ENCODE measurements at regions not wholly inside any gene's neighbourhood (a gene's known extent, or its start where the extent isn't known, plus 50 kb on each side); places are given as distances from the start of the nearest gene placed in this dataset.

DNA sequence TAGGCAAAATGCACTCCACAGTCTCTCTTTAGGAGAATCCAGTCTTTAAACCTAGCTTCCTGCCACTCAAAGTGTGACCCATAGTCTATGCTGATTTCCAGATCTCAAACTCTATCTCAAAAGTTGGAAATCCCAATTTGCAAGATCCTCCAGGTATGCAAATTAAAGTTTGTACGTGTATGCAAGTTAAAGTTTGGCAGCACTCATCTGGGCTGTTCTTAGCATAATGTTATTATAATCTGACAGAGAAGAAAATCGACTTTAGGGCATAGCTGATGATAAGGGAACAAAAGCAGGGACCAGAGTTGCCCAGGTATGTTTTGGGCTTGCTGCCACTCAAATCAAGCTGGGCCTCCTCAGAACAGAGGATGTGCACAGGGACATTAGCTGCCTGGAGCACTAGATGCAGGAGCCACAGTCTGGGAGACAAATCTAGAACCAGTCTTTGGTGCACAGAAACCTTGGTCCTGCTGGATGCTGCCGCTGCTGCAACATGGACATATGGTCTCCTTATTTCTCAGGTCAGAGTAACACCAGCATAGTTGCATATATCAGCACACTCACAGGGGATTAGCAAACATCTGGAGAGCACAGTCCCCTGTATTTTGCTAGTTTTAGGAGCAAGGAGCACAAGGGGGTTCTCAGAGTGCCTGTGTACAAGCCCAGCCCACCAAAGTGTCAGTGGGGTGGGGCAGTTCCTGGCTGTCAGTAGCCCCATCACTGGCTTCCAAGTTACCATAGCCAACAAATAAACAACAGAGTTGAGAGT, 242.6 kb downstream of the TTC32 start:
- Histone ChIP-seq H3K36me3 (ENCODE audit: low read depth, low read length) (no peaks in the 10 kb centered on the region), H3K4me3 (ENCODE audit: low read length) (no peak overlapping the region), H3K4me1 (ENCODE audit: insufficient read depth, low read length) (no peaks in the 10 kb centered on the region), H3K9me2 (replicated peaks; ENCODE audit: low read length) (no peaks in the 10 kb centered on the region; the same call in 1 of the 2 replicates), H3K4me2 (ENCODE audit: low read length) (no peak overlapping the region), H2AFZ (ENCODE audit: low read length) (no peak overlapping the region), H3K79me2 (ENCODE audit: low read length) (no peaks in the 10 kb centered on the region), H3K9ac (ENCODE audit: low read length) (no peak overlapping the region), H4K20me1 (ENCODE audit: low read length) (no peaks in the 10 kb centered on the region), H3K27ac (ENCODE audit: low read length) (no peak overlapping the region), H3F3A (ENCODE audit: low read length, unreplicated experiment) (no peaks in the 10 kb centered on the region), H3K9me3 (ENCODE audit: low read length) (no peaks in the 10 kb centered on the region), H3K27me3 (ENCODE audit: low read length) (no peaks in the 10 kb centered on the region)
- intact Hi-C loops (cut with micrococcal nuclease), result no loop called here
- no peak for DNase-seq
- TF ChIP-seq, protein P1, sequence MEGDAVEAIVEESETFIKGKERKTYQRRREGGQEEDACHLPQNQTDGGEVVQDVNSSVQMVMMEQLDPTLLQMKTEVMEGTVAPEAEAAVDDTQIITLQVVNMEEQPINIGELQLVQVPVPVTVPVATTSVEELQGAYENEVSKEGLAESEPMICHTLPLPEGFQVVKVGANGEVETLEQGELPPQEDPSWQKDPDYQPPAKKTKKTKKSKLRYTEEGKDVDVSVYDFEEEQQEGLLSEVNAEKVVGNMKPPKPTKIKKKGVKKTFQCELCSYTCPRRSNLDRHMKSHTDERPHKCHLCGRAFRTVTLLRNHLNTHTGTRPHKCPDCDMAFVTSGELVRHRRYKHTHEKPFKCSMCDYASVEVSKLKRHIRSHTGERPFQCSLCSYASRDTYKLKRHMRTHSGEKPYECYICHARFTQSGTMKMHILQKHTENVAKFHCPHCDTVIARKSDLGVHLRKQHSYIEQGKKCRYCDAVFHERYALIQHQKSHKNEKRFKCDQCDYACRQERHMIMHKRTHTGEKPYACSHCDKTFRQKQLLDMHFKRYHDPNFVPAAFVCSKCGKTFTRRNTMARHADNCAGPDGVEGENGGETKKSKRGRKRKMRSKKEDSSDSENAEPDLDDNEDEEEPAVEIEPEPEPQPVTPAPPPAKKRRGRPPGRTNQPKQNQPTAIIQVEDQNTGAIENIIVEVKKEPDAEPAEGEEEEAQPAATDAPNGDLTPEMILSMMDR (conservative IDR thresholded peaks at IDR 0.05; ENCODE audit: low read depth, low read length), result no peak
- TF ChIP-seq EZH2phosphoT487 (IDR thresholded peaks at IDR 0.05; ENCODE audit: borderline replicate concordance, low read length) (no peak), EZH2 (IDR thresholded peaks at IDR 0.05; ENCODE audit: low read length, unreplicated experiment) (no peak)
- ATAC-seq, result no peak
- BruUV-seq (replicated peaks), result no TSS peak
- POLR2A ChIA-PET (ENCODE audit: unreplicated experiment), result no interaction called here
- CTCF ChIA-PET, result no interaction called here

GRCh38 chr2:19656011-19656410, 245.8 kb downstream of the TTC32 start:
- H4K20me1 ChIP-seq (ENCODE audit: low read length), result no peaks in the 10 kb centered on the region
- H3K4me1 ChIP-seq (ENCODE audit: insufficient read depth, low read length), result no peaks in the 10 kb centered on the region
- no peak overlapping the region for H3K4me2 ChIP-seq (ENCODE audit: low read length)
- no peaks in the 10 kb centered on the region for H3K36me3 ChIP-seq (ENCODE audit: low read depth, low read length)
- H2AFZ ChIP-seq (ENCODE audit: low read length), result no peak overlapping the region
- H3F3A ChIP-seq (ENCODE audit: low read length, unreplicated experiment), result no peaks in the 10 kb centered on the region
- H3K9ac ChIP-seq (ENCODE audit: low read length), result no peak overlapping the region
- ATAC-seq (no peak), DNase-seq (no peak)
- H3K9me3 ChIP-seq (ENCODE audit: low read length), result no peaks in the 10 kb centered on the region
- intact Hi-C loops (cut with micrococcal nuclease), result no loop called here
- POLR2A ChIA-PET (ENCODE audit: unreplicated experiment), result no interaction called here
- no peaks in the 10 kb centered on the region for H3K27me3 ChIP-seq (ENCODE audit: low read length)
- H3K79me2 ChIP-seq (ENCODE audit: low read length), result no peaks in the 10 kb centered on the region
- BruUV-seq (replicated peaks), result no TSS peak
- no peak overlapping the region for H3K4me3 ChIP-seq (ENCODE audit: low read length)
- CTCF ChIA-PET, result no interaction called here
- H3K27ac ChIP-seq (ENCODE audit: low read length), result no peak overlapping the region
- H3K9me2 ChIP-seq (replicated peaks; ENCODE audit: low read length), result no peaks in the 10 kb centered on the region; the same call in 1 of the 2 replicates
- no peak for TF ChIP-seq EZH2phosphoT487 (IDR thresholded peaks at IDR 0.05; ENCODE audit: borderline replicate concordance, low read length)
- TF ChIP-seq, protein P1 (conservative IDR thresholded peaks at IDR 0.05; ENCODE audit: low read depth, low read length), result no peak
- TF ChIP-seq EZH2 (IDR thresholded peaks at IDR 0.05; ENCODE audit: low read length, unreplicated experiment), result no peak

GRCh38 chr2:19654310-19655090, 247.3 kb downstream of the TTC32 start:
- Histone ChIP-seq H3F3A (ENCODE audit: low read length, unreplicated experiment) (no peaks in the 10 kb centered on the region), H3K36me3 (ENCODE audit: low read depth, low read length) (no peaks in the 10 kb centered on the region), H3K4me1 (ENCODE audit: insufficient read depth, low read length) (peaks cover 11% of the 10 kb centered on the region), H3K4me3 (ENCODE audit: low read length) (no peak overlapping the region), H3K27ac (ENCODE audit: low read length) (no peak overlapping the region), H3K9me3 (ENCODE audit: low read length) (no peaks in the 10 kb centered on the region), H3K9ac (ENCODE audit: low read length) (no peak overlapping the region), H3K79me2 (ENCODE audit: low read length) (no peaks in the 10 kb centered on the region), H3K9me2 (replicated peaks; ENCODE audit: low read length) (no peaks in the 10 kb centered on the region; the same call in 1 of the 2 replicates), H2AFZ (ENCODE audit: low read length) (no peak overlapping the region), H3K27me3 (ENCODE audit: low read length) (no peaks in the 10 kb centered on the region), H3K4me2 (ENCODE audit: low read length) (no peak overlapping the region), H4K20me1 (ENCODE audit: low read length) (no peaks in the 10 kb centered on the region)
- intact Hi-C loops (cut with micrococcal nuclease), result no loop called here
- ChIA-PET CTCF (no interaction called here), POLR2A (ENCODE audit: unreplicated experiment) (no interaction called here)
- TF ChIP-seq EZH2phosphoT487 (IDR thresholded peaks at IDR 0.05; ENCODE audit: borderline replicate concordance, low read length) (no peak), EZH2 (IDR thresholded peaks at IDR 0.05; ENCODE audit: low read length, unreplicated experiment) (no peak)
- TF ChIP-seq, protein P1 (conservative IDR thresholded peaks at IDR 0.05; ENCODE audit: low read depth, low read length), result no peak
- no peak for ATAC-seq
- DNase-seq, result no peak
- no TSS peak for BruUV-seq (replicated peaks)

Data from PC-3 (cell line).